Peyer's patch (tissue), 4 donors: ENCODE measurements at regions not wholly inside any gene's neighbourhood (a gene's known extent, or its start where the extent isn't known, plus 50 kb on each side); places are given as distances from the start of the nearest gene placed in this dataset.

Experiments used
- POLR2A ChIP-seq, 2 donors: fragments of 450-650 bp; IDR thresholded peaks; one replicate each; pipeline ENCODE4 v1.5.1; 2017; ENCODE audit warnings: antibody characterized with exemption in 2 of 2, mild to moderate bottlenecking in 2 of 2, moderate library complexity in 2 of 2
- TF ChIP-seq, protein P1 (sequence below), 6 experiments: fragments of 450-650 bp in 4 of 6; fragments of 200-600 bp in 2 of 6; sonication (generic) in 1 of 6; IDR thresholded peaks; one replicate each; pipeline ENCODE4 v1.5.1; 2017 to 2019; ENCODE audit warnings: antibody characterized with exemption in 6 of 6, mild to moderate bottlenecking in 3 of 6, moderate library complexity in 1 of 6

DNA sequence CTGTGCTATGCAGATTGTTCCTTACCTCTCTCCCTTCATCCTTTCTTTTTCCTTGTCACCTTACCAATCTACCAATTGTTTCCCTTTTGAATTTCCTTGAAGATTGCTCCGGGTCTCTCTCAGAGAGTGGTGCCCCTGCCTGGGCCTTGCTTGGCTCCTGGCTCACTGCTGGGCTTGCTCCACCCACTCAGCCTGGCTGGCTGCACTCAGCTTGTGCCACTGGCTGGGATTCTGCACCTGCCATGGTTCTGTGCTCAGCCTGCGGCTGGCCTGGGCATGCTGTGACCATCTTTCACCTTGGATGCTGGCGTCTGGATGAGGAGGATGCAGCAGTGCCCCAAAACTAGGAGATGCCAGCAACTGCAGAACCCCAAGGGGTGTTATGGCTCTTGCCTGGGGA is 463.9 kb upstream of the CXADR start:
- TF ChIP-seq, protein P1, sequence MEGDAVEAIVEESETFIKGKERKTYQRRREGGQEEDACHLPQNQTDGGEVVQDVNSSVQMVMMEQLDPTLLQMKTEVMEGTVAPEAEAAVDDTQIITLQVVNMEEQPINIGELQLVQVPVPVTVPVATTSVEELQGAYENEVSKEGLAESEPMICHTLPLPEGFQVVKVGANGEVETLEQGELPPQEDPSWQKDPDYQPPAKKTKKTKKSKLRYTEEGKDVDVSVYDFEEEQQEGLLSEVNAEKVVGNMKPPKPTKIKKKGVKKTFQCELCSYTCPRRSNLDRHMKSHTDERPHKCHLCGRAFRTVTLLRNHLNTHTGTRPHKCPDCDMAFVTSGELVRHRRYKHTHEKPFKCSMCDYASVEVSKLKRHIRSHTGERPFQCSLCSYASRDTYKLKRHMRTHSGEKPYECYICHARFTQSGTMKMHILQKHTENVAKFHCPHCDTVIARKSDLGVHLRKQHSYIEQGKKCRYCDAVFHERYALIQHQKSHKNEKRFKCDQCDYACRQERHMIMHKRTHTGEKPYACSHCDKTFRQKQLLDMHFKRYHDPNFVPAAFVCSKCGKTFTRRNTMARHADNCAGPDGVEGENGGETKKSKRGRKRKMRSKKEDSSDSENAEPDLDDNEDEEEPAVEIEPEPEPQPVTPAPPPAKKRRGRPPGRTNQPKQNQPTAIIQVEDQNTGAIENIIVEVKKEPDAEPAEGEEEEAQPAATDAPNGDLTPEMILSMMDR (IDR thresholded peaks at IDR 0.05) = no peak
- no peak for TF ChIP-seq POLR2A (IDR thresholded peaks at IDR 0.05)
